GM10248 (cell line): ENCODE measurements at regions not wholly inside any gene's neighbourhood (a gene's known extent, or its start where the extent isn't known, plus 50 kb on each side); places are given as distances from the start of the nearest gene placed in this dataset.

Source experiments
- CTCF ChIA-PET: fragments of 300-600 bp; sonication (Branson Sonifier 250); formaldehyde crosslinking; extraction: SDS; loops from one replicate; lab custom pipeline; 2021; ENCODE audit warnings: antibody characterized with exemption; lab: Yijun Ruan, JAX
- POLR2A ChIA-PET: fragments of 350-650 bp; sonication (Branson Sonifier 250); formaldehyde crosslinking; extraction: SDS; loops from one replicate; lab custom pipeline; 2020; ENCODE audit warnings: antibody characterized with exemption; lab: Yijun Ruan, JAX
- DNase-seq: peaks from one replicate; pipeline ENCODE4 v3.0.0; 2012; ENCODE audit errors: extremely low spot score
- CTCF ChIP-seq: IDR thresholded peaks from 2 replicates; pipeline ENCODE4 v1.5.1; 2012; ENCODE audit warnings: mild to moderate bottlenecking, low read depth; ENCODE audit errors: extremely low read depth, missing control alignments, control extremely low read depth

- no peak for DNase-seq
- CTCF ChIA-PET: interaction anchor here (1.5 kb wide), 1 partner anchor 9 kb away, joined by 4 read pairs; no protein-coding TSS in a partner anchor
- POLR2A ChIA-PET: no interaction called here
- TF ChIP-seq CTCF: no peak
These were observed 98.9 kb upstream of the SLC5A12 start for GRCh38 chr11:26820739-26821138.

DNA sequence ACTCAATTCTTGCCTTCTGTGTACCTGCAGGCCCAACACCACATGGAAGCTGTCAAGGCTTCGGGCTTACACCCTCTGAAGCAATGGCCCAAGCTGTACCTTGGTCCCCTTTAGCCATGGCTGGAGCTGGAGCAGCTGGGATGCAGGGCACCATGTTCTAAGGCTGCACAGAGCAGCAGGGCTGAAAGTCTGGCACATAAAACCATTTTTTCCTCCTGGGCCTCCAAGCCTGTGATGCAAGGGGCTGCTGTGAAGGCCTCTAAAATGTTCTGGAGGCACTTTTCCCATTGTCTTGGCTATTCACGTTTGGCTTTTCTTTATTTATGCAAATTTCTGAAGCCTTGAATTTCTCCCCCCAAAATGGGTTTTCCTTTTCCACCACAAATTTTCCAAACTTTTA is 102.1 kb upstream of the SLC5A12 start:
- CTCF ChIA-PET: no interaction called here

DNA sequence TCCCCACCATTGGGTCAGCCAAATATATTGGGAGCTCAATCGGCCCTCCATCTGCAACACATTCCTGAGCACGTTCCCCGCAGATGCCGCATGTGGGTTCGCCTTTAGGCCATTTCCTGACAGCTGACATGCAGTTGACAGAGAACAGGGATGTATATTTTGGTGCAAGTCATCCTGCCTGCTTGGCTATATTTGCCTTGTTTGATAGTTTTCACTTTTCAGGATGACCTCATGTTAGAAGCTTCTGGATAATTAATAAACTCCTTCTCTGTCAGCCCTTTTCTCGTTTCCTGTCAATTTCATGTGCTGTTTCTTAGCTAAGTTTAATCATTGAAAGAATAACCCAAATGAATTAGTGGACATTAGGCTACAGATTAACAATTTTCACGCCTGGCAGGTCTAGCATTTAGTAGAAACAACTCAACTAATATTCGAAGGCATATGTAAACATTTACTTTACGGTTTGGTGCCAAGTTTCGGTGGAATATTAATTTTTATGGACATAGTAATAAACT is 105.8 kb upstream of the SLC5A12 start:
- DNase-seq: no peak
- no peak for TF ChIP-seq CTCF
- ChIA-PET CTCF (no interaction called here), POLR2A (no interaction called here)

More for the DNA sequence above, 102.1 kb upstream of the SLC5A12 start:
- DNase-seq: no peak
- POLR2A ChIA-PET: no interaction called here
- no peak for TF ChIP-seq CTCF

DNA sequence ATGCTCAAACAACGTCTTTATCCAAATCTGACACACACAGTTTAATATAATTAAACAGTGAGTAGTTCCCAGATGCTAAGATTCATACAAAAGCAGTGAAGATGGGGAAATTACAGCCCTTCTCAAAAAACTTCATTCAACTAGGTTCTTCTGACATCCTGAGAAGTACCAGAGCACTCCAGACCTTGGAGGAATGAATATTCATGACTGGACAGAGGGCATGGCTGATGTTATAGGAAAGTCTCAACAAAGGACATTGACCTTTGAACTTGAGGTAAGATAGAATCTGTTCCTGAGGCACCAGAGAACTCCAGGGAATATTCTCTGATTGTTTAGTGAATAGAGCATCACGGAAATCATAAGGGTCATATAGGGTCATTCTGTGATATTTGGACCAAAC is 106.4 kb upstream of the SLC5A12 start:
- DNase-seq: no peak
- ChIA-PET CTCF (no interaction called here), POLR2A (no interaction called here)
- no peak for TF ChIP-seq CTCF

DNA sequence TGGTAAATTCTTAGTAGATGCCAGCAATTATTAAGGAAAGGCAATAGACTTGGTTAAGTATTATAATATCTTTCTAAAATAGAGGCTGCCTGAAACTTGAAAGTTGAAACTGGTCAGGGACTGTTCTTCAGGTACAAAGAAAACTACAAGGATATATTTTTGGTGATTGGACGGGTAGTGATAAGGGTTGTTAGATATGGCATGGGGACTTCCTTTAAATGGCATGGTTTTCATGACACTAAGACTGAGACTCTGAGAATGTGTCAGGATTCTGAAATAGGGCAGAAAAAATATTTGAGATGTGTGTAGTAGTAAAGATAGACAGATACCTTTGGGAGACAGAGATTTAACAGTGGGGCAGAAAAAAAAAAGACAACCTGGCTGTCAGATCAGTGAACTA is 108.4 kb upstream of the SLC5A12 start:
- ChIA-PET CTCF (interaction anchor here (0.9 to 1.8 kb wide), 3 partner anchors 9 to 75 kb away, joined by 3 to 4 read pairs (median 3); no protein-coding TSS in a partner anchor), POLR2A (no interaction called here)
- no peak for TF ChIP-seq CTCF
- DNase-seq: no peak

DNA sequence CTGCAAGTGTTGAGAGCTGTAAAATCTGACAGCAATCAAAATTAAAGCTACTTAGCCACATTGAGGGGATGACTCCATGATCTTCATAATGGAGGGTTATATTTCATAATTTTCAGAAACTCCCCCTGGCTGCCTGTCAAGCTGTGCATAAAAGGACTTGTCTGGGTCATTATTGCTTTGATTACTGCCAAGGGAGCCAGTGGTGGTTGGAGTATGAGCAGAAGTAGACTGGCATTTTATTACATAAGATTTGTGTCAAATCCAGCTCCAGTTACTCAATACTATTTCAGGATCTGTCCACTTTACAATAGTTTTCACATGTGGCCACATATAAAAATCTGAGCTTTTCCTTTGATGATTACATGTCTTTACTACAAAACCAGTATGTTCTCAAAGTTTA is 108.9 kb upstream of the SLC5A12 start:
- TF ChIP-seq CTCF: no peak
- ChIA-PET POLR2A (no interaction called here), CTCF (interaction anchor here (0.9 to 1.8 kb wide), 2 partner anchors 10 to 75 kb away, joined by 3 to 4 read pairs; no protein-coding TSS in a partner anchor)
- DNase-seq: no peak
